Astrocyte of the spinal cord (primary cell): ENCODE measurements at regions not wholly inside any gene's neighbourhood (a gene's known extent, or its start where the extent isn't known, plus 50 kb on each side); places are given as distances from the start of the nearest gene placed in this dataset.

Experiments used
- DNase-seq: peaks from one replicate; pipeline ENCODE4 v3.0.0; 2011; ENCODE audit warnings: low read depth, low spot score
- H3K4me3 ChIP-seq: 2 replicates; pipeline ENCODE4 v1.5.1; 2011; ENCODE audit warnings: low read depth, mild to moderate bottlenecking, low read length, moderate library complexity
- CTCF ChIP-seq: IDR thresholded peaks from 2 replicates; pipeline ENCODE4 v1.5.1; 2012; ENCODE audit warnings: low read depth, mild to moderate bottlenecking, low read length, inconsistent platforms
- in situ Hi-C: cut with HindIII; loops from 2 replicates; pipeline ENCODE4 v1.10.0; 2017; ENCODE audit warnings: low sequenced_read_pairs

- in situ Hi-C loops, result no loop called here
- no peak for TF ChIP-seq CTCF
- no peak for DNase-seq
- no peak overlapping the region for H3K4me3 ChIP-seq
These were observed 195.9 kb upstream of the PARP11 start for GRCh38 chr12:4068981-4069669.

- TF ChIP-seq CTCF, result no peak
- no peak overlapping the region for H3K4me3 ChIP-seq
- no peak for DNase-seq
- in situ Hi-C loops, result no loop called here
These were observed 190.8 kb upstream of the PARP11 start for GRCh38 chr12:4064008-4064407.

GRCh38 chr12:4059898-4060568 lies 186.8 kb upstream of the PARP11 start:
- H3K4me3 ChIP-seq, result no peak overlapping the region
- in situ Hi-C loops, result no loop called here
- TF ChIP-seq CTCF, result no peak
- no peak for DNase-seq

GRCh38 chr12:4056910-4057845 lies 184.0 kb upstream of the PARP11 start:
- in situ Hi-C loops, result no loop called here
- no peak overlapping the region for H3K4me3 ChIP-seq
- no peak for DNase-seq
- TF ChIP-seq CTCF, result no peak

GRCh38 chr12:4054630-4055029 lies 181.4 kb upstream of the PARP11 start:
- H3K4me3 ChIP-seq, result no peak overlapping the region
- no peak for TF ChIP-seq CTCF
- in situ Hi-C loops, result no loop called here
- no peak for DNase-seq

GRCh38 chr12:4052691-4053090 lies 179.5 kb upstream of the PARP11 start:
- in situ Hi-C loops, result no loop called here
- H3K4me3 ChIP-seq, result no peak overlapping the region
- no peak for DNase-seq
- no peak for TF ChIP-seq CTCF
